IMR-90 (cell line): ENCODE measurements at regions not wholly inside any gene's neighbourhood (a gene's known extent, or its start where the extent isn't known, plus 50 kb on each side); places are given as distances from the start of the nearest gene placed in this dataset.

ENCODE experiments used
- ATAC-seq: fragments of 200-7000 bp; cut with Tn5 transposase; 2 replicates; pipeline ENCODE4 v1.9.1; 2020; ENCODE audit warnings: low read depth, mild to moderate bottlenecking, moderate library complexity
- BruUV-seq: library from RNA; stranded (reverse); fragments of 400-500 nt; replicated peaks from 2 replicates; lab custom pipeline; 2021; lab: Mats Ljungman, UMichigan
- CTCF ChIA-PET: fragments of 300-600 bp; formaldehyde crosslinking; extraction: SDS; loops from one replicate; lab custom pipeline; 2021; ENCODE audit warnings: antibody characterized with exemption; lab: Yijun Ruan, JAX
- POLR2A ChIA-PET: fragments of 300-600 bp; sonication (Branson Sonifier 250); formaldehyde crosslinking; loops from one replicate; lab custom pipeline; 2022; ENCODE audit warnings: antibody characterized with exemption; ENCODE audit not compliant: unreplicated experiment; lab: Charles Lee
- DNase-seq: peaks from one replicate; pipeline ENCODE4 v3.0.0; 2013
- H2AFZ ChIP-seq: replicated peaks from 2 replicates; pipeline ENCODE3; 2013; ENCODE audit warnings: low read length, mild to moderate bottlenecking; ENCODE audit not compliant: poor library complexity
- H2AK5ac ChIP-seq: 2 replicates; pipeline ENCODE4 v1.6.1; 2013; ENCODE audit warnings: low read depth, low read length, inconsistent platforms
- H2AK9ac ChIP-seq: replicated peaks from 2 replicates; pipeline ENCODE3; 2013; ENCODE audit warnings: mild to moderate bottlenecking, low read depth, low read length, moderate library complexity; ENCODE audit not compliant: poor library complexity
- H2BK120ac ChIP-seq: 2 replicates; pipeline ENCODE4 v1.6.1; 2013; ENCODE audit warnings: low read depth, low read length, inconsistent platforms
- H2BK15ac ChIP-seq: 3 replicates; pipeline ENCODE4 v1.6.1; 2013; ENCODE audit warnings: low read depth, low read length, inconsistent platforms
- H2BK20ac ChIP-seq: 2 replicates; pipeline ENCODE4 v1.6.1; 2013; ENCODE audit warnings: low read depth, mild to moderate bottlenecking, inconsistent platforms, low read length, moderate library complexity
- H2BK5ac ChIP-seq: 2 replicates; pipeline ENCODE4 v1.6.1; 2013; ENCODE audit warnings: mild to moderate bottlenecking, low read depth, low read length, inconsistent platforms; ENCODE audit not compliant: poor library complexity, severe bottlenecking
- H3K14ac ChIP-seq: replicated peaks from 2 replicates; pipeline ENCODE4 v1.6.1; 2013; ENCODE audit warnings: low read depth, low read length, inconsistent platforms
- H3K18ac ChIP-seq: 2 replicates; pipeline ENCODE4 v1.6.1; 2013; ENCODE audit warnings: low read depth, low read length, control low read depth
- H3K23ac ChIP-seq: 2 replicates; pipeline ENCODE4 v1.6.1; 2013; ENCODE audit warnings: low read depth, low read length, inconsistent platforms
- H3K27ac ChIP-seq: 2 replicates; pipeline ENCODE4 v1.5.1; 2013; ENCODE audit warnings: mild to moderate bottlenecking, control low read depth, low read length; ENCODE audit not compliant: insufficient read depth
- H3K27me3 ChIP-seq: 2 replicates; pipeline ENCODE4 v1.6.1; 2013; ENCODE audit warnings: low read length; ENCODE audit not compliant: control insufficient read depth, insufficient read depth
- H3K36me3 ChIP-seq: 2 replicates; pipeline ENCODE4 v1.6.1; 2013; ENCODE audit warnings: low read length, mixed read lengths; ENCODE audit not compliant: control insufficient read depth, insufficient read depth
- H3K4ac ChIP-seq: 2 replicates; pipeline ENCODE4 v1.6.1; 2013; ENCODE audit warnings: low read depth, low read length, inconsistent platforms
- H3K4me1 ChIP-seq: 2 replicates; pipeline ENCODE4 v1.6.1; 2013; ENCODE audit warnings: low read length, mixed read lengths; ENCODE audit not compliant: control insufficient read depth, insufficient read depth
- H3K4me2 ChIP-seq: 2 replicates; pipeline ENCODE4 v1.6.1; 2013; ENCODE audit warnings: low read depth, mild to moderate bottlenecking, control low read depth, low read length, moderate library complexity
- H3K4me3 ChIP-seq: 2 replicates; pipeline ENCODE4 v1.5.1; 2013; ENCODE audit warnings: low read depth, mild to moderate bottlenecking, control low read depth, low read length, moderate library complexity; ENCODE audit not compliant: insufficient read depth
- H3K56ac ChIP-seq: 2 replicates; pipeline ENCODE4 v1.6.1; 2013; ENCODE audit warnings: low read length, inconsistent platforms; ENCODE audit not compliant: insufficient read depth; ENCODE audit errors: extremely low read depth
- H3K79me1 ChIP-seq, 2 experiments: 2 replicates each; pipeline ENCODE4 v1.6.1; 2013; ENCODE audit warnings: low read length in 2 of 2, inconsistent platforms in 1 of 2, low read depth in 1 of 2
- H3K9ac ChIP-seq: 2 replicates; pipeline ENCODE4 v1.6.1; 2013; ENCODE audit warnings: low read depth, low read length, control low read depth
- H3K9me1 ChIP-seq: 2 replicates; pipeline ENCODE4 v1.6.1; 2013; ENCODE audit warnings: low read length, inconsistent platforms; ENCODE audit not compliant: insufficient read depth
- H3K9me3 ChIP-seq: 2 replicates; pipeline ENCODE4 v1.6.1; 2013; ENCODE audit warnings: low read length; ENCODE audit not compliant: control insufficient read depth, insufficient read depth
- H4K20me1 ChIP-seq: 2 replicates; pipeline ENCODE4 v1.6.1; 2013; ENCODE audit warnings: low read length, inconsistent platforms; ENCODE audit not compliant: insufficient read depth
- H4K5ac ChIP-seq: 2 replicates; pipeline ENCODE4 v1.6.1; 2013; ENCODE audit warnings: mild to moderate bottlenecking, low read depth, low read length, control low read depth
- H4K8ac ChIP-seq, 2 experiments: 2 replicates each; pipeline ENCODE4 v1.6.1; 2013; ENCODE audit warnings: low read depth in 2 of 2, low read length in 2 of 2, control low read depth in 1 of 2, inconsistent platforms in 1 of 2
- H4K91ac ChIP-seq: 2 replicates; pipeline ENCODE4 v1.6.1; 2013; ENCODE audit warnings: low read depth, low read length, inconsistent platforms; ENCODE audit not compliant: insufficient read depth
- BHLHE40 ChIP-seq: fragments of 150-350 bp; IDR thresholded peaks from 2 replicates; pipeline ENCODE4 v1.6.1; 2016; ENCODE audit warnings: mild to moderate bottlenecking, low read depth, low read length
- CHD1 ChIP-seq: IDR thresholded peaks from 2 replicates; pipeline ENCODE4 v1.6.1; 2012; ENCODE audit warnings: low read depth, low read length, improper control_type of control experiment
- FOS ChIP-seq: fragments of 150-350 bp; IDR thresholded peaks from 2 replicates; pipeline ENCODE4 v1.6.1; 2016; ENCODE audit warnings: low read depth, low read length
- MAFK ChIP-seq: IDR thresholded peaks from 2 replicates; pipeline ENCODE4 v1.6.1; 2012; ENCODE audit warnings: low read depth, low read length, improper control_type of control experiment
- POLR2A ChIP-seq: IDR thresholded peaks from 2 replicates; pipeline ENCODE4 v1.6.1; 2012; ENCODE audit warnings: mild to moderate bottlenecking, low read depth, low read length
- RAD21 ChIP-seq: IDR thresholded peaks from 2 replicates; pipeline ENCODE4 v1.6.1; 2012; ENCODE audit warnings: low read length, improper control_type of control experiment
- RFX5 ChIP-seq: IDR thresholded peaks from 2 replicates; pipeline ENCODE4 v1.8.0; 2012; ENCODE audit warnings: low read depth, mild to moderate bottlenecking, low read length, moderate library complexity
- SMC3 ChIP-seq: fragments of 150-350 bp; IDR thresholded peaks from 2 replicates; pipeline ENCODE4 v1.6.1; 2016; ENCODE audit warnings: low read depth, mild to moderate bottlenecking, antibody characterized with exemption, low read length, moderate library complexity
- WGBS, 2 experiments: methylation state at CpG; one replicate each; pipeline versions ENCODE4 v1.1.5 to v1.1.7; 2013; ENCODE audit warnings: missing lambda C conversion rate in 2 of 2; ENCODE audit not compliant: insufficient read length in 1 of 2; ENCODE audit errors: extremely low coverage in 2 of 2; 5-methylcytosine and 5-hydroxymethylcytosine counted together
- dilution Hi-C: fragments of 300-500 bp; cut with HindIII; formaldehyde crosslinking; loops from one replicate; pipeline ENCODE4 v1.14.3; 2018; ENCODE audit warnings: low sequenced_read_pairs; ENCODE audit not compliant: unreplicated experiment
- in situ Hi-C: fragments of 300-500 bp; cut with MboI; formaldehyde crosslinking; loops from 3 replicates; pipeline ENCODE4 v1.14.3; 2019; ENCODE audit warnings: low sequenced_read_pairs, inconsistent platforms, mixed read lengths
- intact Hi-C: fragments of 100-400 bp; cut with micrococcal nuclease; formaldehyde crosslinking; loops from 2 replicates; pipeline ENCODE4 v1.10.0; 2022
- TF ChIP-seq, protein P1 (sequence below): fragments of 150-350 bp; IDR thresholded peaks from 2 replicates; pipeline ENCODE4 v1.6.1; 2017; ENCODE audit warnings: mild to moderate bottlenecking, antibody characterized with exemption, low read length, low read depth
- TF ChIP-seq, protein P2 (sequence below): conservative IDR thresholded peaks from 2 replicates; pipeline ENCODE4 v1.5.1; 2012; ENCODE audit warnings: mild to moderate bottlenecking, low read depth, low read length, improper control_type of control experiment

DNA sequence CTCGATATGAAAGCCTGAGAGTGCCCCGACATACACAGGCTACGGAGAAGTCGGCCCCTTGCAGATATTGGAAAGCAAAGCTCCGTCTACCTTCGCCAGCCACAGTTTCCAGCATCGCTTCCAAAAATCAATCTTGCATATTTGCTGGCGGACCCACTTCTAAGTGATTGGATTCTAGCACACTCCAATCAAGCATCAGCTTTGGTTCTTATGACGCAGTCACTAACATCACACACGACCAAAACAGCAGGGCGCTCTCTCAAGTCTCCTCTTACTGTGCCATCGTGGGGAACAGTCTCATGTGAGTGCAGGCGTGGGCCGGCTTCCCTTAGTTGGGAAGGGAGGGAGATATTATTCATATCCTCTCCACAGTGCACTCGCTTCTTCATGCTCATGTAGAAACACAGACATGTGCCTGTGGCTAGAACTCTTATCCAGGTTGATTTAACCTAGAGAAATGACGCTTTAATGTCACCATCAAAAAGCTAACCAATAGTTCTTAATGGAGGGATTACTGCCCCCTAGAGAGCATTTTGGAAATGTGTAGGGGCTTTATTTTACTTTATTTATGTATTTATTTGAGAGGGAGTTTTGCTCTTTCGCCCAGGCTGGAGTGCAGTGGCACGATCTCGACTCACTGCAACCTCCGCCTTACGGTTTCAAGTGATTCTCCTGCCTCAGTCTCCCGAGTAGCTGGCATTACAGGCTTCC, 229.8 kb downstream of the SOD2 start:
- no peak overlapping the region for H2AK9ac ChIP-seq
- H3K27me3 ChIP-seq = no peaks in the 10 kb centered on the region
- ChIA-PET CTCF (interaction anchor here (0.6 to 1.4 kb wide), 2 partner anchors 59 to 289 kb away, joined by 3 to 6 read pairs; no protein-coding TSS in a partner anchor), POLR2A (no interaction called here)
- peak; percentile 10 for DNase-seq
- H3K9ac ChIP-seq = no peak overlapping the region
- dilution Hi-C loops = no loop called here
- no peak overlapping the region for H3K4me2 ChIP-seq
- H4K20me1 ChIP-seq = no peaks in the 10 kb centered on the region
- in situ Hi-C loops = no loop called here
- H3K36me3 ChIP-seq = no peaks in the 10 kb centered on the region
- no peaks in the 10 kb centered on the region for H3K9me1 ChIP-seq
- no peak overlapping the region for H2AK5ac ChIP-seq
- no peak overlapping the region for H3K4me3 ChIP-seq
- no peak overlapping the region for H4K91ac ChIP-seq
- no peak overlapping the region for H3K27ac ChIP-seq
- H3K56ac ChIP-seq = no peak overlapping the region
- no peak overlapping the region for H2BK15ac ChIP-seq
- no peak for ATAC-seq
- H2AFZ ChIP-seq = no peak overlapping the region
- H4K5ac ChIP-seq = no peak overlapping the region
- no peaks in the 10 kb centered on the region for H3K9me3 ChIP-seq
- H4K8ac ChIP-seq = no peak overlapping the region
- no peak overlapping the region for H3K4ac ChIP-seq
- H3K18ac ChIP-seq = no peak overlapping the region
- no peak overlapping the region for H3K23ac ChIP-seq
- H3K4me1 ChIP-seq = no peaks in the 10 kb centered on the region
- no peak overlapping the region for H2BK120ac ChIP-seq
- intact Hi-C loops = loop anchor here (1.0 kb wide), 1 partner anchor 191 kb away; no protein-coding TSS in a partner anchor
- no CpG with 5 or more reads among the region's 22 CpGs for WGBS, 2 experiments
- H3K14ac ChIP-seq = no peak overlapping the region
- H2BK20ac ChIP-seq = no peak overlapping the region
- no peaks in the 10 kb centered on the region for H3K79me1 ChIP-seq
- BruUV-seq = no TSS peak
- TF ChIP-seq RAD21 = peak; percentile 27; the same call in 1 of the 2 replicates
- TF ChIP-seq BHLHE40 = no peak
- TF ChIP-seq, protein P1, sequence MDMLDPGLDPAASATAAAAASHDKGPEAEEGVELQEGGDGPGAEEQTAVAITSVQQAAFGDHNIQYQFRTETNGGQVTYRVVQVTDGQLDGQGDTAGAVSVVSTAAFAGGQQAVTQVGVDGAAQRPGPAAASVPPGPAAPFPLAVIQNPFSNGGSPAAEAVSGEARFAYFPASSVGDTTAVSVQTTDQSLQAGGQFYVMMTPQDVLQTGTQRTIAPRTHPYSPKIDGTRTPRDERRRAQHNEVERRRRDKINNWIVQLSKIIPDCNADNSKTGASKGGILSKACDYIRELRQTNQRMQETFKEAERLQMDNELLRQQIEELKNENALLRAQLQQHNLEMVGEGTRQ = no peak
- no peak for TF ChIP-seq CHD1
- TF ChIP-seq, protein P2, sequence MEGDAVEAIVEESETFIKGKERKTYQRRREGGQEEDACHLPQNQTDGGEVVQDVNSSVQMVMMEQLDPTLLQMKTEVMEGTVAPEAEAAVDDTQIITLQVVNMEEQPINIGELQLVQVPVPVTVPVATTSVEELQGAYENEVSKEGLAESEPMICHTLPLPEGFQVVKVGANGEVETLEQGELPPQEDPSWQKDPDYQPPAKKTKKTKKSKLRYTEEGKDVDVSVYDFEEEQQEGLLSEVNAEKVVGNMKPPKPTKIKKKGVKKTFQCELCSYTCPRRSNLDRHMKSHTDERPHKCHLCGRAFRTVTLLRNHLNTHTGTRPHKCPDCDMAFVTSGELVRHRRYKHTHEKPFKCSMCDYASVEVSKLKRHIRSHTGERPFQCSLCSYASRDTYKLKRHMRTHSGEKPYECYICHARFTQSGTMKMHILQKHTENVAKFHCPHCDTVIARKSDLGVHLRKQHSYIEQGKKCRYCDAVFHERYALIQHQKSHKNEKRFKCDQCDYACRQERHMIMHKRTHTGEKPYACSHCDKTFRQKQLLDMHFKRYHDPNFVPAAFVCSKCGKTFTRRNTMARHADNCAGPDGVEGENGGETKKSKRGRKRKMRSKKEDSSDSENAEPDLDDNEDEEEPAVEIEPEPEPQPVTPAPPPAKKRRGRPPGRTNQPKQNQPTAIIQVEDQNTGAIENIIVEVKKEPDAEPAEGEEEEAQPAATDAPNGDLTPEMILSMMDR = peak; percentile 35
- peak; percentile 24; the same call in 1 of the 2 replicates for TF ChIP-seq SMC3
- TF ChIP-seq FOS = no peak
- TF ChIP-seq MAFK = no peak
- TF ChIP-seq POLR2A = no peak
- no peak for TF ChIP-seq RFX5
- no peak overlapping the region for H2BK5ac ChIP-seq
